NCI-H1092 treated with DMSO at 0.1 percent for 48 hours (cell line): ENCODE measurements at regions not wholly inside any gene's neighbourhood (a gene's known extent, or its start where the extent isn't known, plus 50 kb on each side); places are given as distances from the start of the nearest gene placed in this dataset.
"Not testable (repeated sequence)": the region's sequence is repeated elsewhere in the genome, so short reads cannot be mapped to it uniquely, and the experiment has no call there.

Experiments
- DNase-seq: peaks from one replicate; lab custom pipeline; 2025; lab: John Stamatoyannopoulos, UW

- no peak for DNase-seq
Measured at GRCh38 chr6:144683216-144684070, 398.3 kb downstream of the UTRN start.

- no peak for DNase-seq
Measured at GRCh38 chr6:144688713-144689112, 403.6 kb downstream of the UTRN start.

- DNase-seq, result no peak
Measured at GRCh38 chr6:144689503-144690040, 404.4 kb downstream of the UTRN start.

GRCh38 chr6:144690133-144690532 is 405.0 kb downstream of the UTRN start:
- no peak for DNase-seq

GRCh38 chr6:144690666-144691065 is 405.5 kb downstream of the UTRN start:
- DNase-seq, result no peak

GRCh38 chr6:144692050-144692449 is 406.9 kb downstream of the UTRN start:
- not testable (repeated sequence) for DNase-seq

GRCh38 chr6:144695858-144696533 is 410.9 kb downstream of the UTRN start:
- peak; percentile 27 for DNase-seq

- peak; percentile 27 for DNase-seq
Measured at GRCh38 chr6:144696610-144697368, 411.7 kb downstream of the UTRN start.

GRCh38 chr6:144697369-144697760 is 412.2 kb downstream of the UTRN start:
- DNase-seq, result no peak

GRCh38 chr6:144697801-144698200 is 412.7 kb downstream of the UTRN start:
- peak; percentile 31 for DNase-seq

GRCh38 chr6:144702781-144703180 is 417.6 kb downstream of the UTRN start:
- no peak for DNase-seq

GRCh38 chr6:144710207-144710606 is 425.1 kb downstream of the UTRN start:
- no peak for DNase-seq

- DNase-seq, result no peak
Measured at GRCh38 chr6:144711661-144712060, 426.5 kb downstream of the UTRN start.

GRCh38 chr6:144712541-144712940 is 427.4 kb downstream of the UTRN start:
- DNase-seq, result no peak

GRCh38 chr6:144714021-144714712 is 429.0 kb downstream of the UTRN start:
- no peak for DNase-seq

GRCh38 chr6:144715344-144715743 is 430.2 kb downstream of the UTRN start:
- DNase-seq, result no peak

- DNase-seq, result no peak
Measured at GRCh38 chr6:144718431-144718830, 433.3 kb downstream of the UTRN start.

GRCh38 chr6:144721232-144721631 is 436.1 kb downstream of the UTRN start:
- DNase-seq, result no peak

GRCh38 chr6:144722154-144722737 is 437.1 kb downstream of the UTRN start:
- no peak for DNase-seq

GRCh38 chr6:144722925-144723324 is 437.8 kb downstream of the UTRN start:
- no peak for DNase-seq

- no peak for DNase-seq
Measured at GRCh38 chr6:144723431-144723830, 438.3 kb downstream of the UTRN start.
